ENCODE measurements at regions not wholly inside any gene's neighbourhood (a gene's known extent, or its start where the extent isn't known, plus 50 kb on each side); places are given as distances from the start of the nearest gene placed in this dataset.

DNA sequence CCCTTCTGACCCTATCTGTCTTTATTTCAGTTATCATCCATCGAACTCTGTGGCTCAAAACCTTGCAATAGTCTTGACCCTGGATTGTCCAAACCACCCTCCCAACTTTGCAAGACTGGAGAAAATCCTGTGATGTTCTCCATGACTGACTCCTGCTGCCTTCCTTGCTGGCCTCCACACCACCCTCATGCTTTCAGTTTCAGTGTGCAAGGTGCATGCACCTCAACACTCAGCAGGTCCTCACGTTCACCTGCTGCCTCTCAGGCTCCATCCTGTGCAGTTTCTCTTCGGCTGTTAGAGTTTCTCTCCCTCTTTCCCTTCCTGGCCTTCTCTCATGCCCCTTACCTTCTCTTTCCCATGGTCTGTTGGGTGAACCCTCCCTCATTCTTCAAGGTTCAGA lies 59.4 kb upstream of the ASIC2 start:
- no peak for DNase-seq (ENCODE audit: low read depth, low spot score)

DNA sequence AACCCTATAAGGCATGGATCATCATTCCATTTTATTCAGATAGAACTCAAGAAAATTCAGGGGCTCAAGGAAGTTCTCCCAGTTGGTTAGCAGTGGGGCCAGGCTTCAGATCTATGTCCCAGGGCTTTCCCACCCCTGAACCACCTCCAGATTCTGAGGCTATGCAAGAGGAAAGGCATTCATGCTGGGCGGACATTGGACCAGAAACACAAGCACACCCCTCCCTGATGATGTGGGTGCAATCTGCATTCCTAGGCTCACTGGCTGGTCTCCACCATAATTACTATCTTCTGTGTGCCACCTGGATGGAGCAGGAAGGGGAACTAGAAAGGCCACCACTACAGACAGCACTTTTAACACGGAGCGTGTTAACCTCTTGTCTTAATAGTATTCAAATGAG lies 63.2 kb upstream of the ASIC2 start:
- no peak for DNase-seq (ENCODE audit: low read depth, low spot score)

DNA sequence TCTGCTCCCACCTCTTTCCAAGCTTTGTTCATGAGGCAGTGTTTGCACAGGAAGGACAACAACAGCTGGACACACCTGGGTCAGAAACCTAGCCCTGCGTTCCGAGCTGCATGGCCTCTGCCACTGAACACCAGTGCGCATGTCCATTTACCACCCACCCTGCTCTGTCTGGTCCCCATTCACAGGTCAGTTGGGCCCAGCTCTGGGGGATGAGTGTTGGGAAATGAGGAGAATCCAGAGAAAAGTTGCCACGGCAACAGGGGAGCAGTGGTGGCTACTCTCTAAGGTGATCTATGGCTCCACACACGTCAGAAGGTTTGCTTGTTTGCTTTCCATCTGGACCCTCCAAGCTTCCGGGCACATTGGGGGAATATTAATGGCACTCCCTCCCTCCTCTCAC lies 70.4 kb upstream of the ASIC2 start:
- no peak for DNase-seq (ENCODE audit: low read depth, low spot score)

DNA sequence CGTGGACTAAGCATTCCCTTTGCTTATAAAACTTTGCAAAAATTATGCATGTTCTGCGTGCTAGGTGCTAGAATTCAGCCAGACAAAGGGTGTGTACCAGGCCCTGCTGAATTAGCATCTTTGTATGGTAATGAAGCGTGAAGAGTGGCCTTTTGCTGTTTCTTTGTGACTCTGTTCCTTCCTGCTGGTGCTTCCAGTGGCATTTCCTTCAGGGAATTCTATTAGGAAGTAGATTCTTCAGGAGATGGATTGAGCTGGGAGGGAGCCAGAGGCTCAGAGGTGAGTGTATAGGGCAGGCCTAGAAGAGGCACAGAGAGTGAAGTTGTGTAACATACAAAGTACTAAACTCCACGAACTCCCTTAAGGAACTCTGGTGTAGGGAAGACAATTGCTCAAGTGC lies 73.9 kb upstream of the ASIC2 start:
- no peak for DNase-seq (ENCODE audit: low read depth, low spot score)

DNA sequence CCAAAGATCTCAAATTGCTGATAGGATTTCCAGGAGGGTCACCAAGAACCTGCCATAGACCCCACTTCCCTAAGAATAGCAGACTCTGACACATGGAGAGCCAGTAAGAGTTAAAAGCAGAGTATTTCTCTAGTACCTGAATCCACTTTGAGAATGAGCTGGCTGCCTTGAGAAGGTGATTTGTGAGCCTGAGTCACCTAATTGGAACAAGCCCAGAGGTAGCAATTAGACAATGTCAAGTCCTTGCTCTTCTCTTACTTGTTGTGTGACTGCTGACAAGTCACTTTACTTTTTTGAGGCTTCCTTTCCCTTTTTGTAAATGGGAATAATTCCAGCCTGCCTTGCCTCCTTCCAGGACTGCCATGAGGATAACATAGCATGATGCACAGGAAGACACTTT lies 76.1 kb upstream of the ASIC2 start:
- no peak for DNase-seq (ENCODE audit: low read depth, low spot score)

DNA sequence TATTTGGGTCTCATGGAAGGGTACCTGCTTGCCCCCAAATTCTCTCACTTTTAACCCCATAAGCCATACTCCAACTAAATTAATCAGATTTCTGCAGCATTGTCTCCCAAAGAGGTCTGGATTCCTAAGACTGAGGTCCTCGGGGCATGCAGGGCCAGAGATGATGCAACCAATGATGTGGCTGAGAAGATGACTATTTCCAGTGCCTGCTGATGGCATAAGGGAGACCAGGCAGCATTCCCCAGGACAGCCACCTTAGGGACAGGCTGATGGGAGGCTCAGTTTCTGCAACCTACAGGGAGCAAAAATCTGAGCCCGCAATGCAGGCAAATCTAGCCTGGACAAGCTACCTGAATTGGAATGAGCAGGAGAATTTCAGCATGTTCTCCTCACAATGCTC lies 76.8 kb upstream of the ASIC2 start:
- DNase-seq (ENCODE audit: low read depth, low spot score), result no peak

DNA sequence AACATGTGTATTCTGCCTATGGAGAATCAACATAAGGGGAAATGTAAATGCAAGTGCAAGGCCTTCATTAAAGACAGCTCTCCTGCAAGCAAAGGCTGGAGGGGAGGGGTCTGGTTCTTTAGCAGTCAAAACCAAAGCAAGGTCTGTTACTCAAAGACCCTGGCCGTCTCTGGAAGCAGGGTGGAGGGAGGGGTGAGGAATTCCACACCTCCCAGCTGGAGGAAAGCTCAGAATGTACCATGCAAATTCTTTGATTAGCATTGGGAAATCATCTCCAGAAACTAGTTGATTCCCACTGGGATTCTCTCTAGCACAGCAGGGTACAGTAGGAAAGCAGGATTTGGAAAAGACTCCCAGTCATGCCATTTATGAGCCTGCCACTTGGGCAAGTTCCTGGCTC lies 77.3 kb upstream of the ASIC2 start:
- DNase-seq (ENCODE audit: low read depth, low spot score), result no peak

DNA sequence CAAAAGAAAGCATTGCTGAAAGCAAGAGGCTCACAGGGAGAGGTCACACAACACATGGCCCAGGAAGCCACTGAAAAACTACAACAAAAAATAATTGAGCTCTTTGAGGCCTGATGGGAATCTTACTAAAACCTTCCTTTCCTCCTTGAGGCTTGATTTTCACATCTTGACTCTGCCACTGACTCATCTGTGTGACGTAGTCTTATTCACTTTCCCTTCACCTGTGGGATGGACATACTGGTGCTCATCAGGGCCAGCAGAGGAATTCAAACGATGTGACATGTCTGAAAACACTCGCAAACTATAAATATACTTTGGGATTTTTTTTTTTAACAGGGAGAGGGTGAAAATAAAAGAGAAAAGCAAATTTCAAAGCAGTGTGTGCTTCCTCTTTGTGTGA lies 78.3 kb upstream of the ASIC2 start:
- no peak for DNase-seq (ENCODE audit: low read depth, low spot score)

DNA sequence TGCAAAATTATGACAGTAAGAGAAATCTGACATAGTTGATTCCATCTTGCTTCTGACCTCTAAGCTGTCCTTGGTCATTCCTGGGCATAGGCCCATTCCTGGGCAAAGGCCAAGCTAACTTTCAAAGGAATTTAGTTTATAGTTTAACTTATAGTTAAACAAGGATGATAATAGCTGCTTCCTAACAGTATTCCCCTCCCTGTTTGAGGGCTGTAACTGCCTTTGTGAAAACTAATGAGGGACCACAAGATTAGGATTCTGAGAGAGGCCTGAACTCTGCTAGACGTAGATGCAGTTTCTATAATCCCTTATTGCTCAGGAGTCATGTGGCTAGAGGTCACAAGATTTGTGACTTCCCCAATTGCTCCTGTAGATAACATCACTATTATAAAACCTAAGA lies 80.2 kb upstream of the ASIC2 start:
- no peak for DNase-seq (ENCODE audit: low read depth, low spot score)

DNA sequence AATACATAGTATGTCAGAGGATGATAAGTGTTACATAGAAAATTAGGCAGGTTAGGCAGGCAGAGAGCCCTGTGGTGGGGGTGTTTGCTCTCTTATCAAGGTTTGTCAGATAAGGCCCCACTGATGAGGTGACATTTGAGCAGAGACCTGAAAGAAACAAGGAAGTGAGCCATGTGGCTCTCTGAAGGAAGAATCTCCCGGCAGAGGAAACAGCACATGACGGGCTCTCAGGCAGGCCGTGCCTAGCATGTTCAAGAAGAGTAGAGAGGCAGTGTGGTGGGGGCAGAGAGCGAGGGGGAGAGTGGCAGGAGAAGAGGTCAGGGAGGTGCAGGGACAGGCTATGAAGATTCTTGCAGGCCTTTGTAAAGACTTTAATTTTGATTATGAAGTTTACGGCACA lies 82.0 kb upstream of the ASIC2 start:
- DNase-seq (ENCODE audit: low read depth, low spot score), result no peak

DNA sequence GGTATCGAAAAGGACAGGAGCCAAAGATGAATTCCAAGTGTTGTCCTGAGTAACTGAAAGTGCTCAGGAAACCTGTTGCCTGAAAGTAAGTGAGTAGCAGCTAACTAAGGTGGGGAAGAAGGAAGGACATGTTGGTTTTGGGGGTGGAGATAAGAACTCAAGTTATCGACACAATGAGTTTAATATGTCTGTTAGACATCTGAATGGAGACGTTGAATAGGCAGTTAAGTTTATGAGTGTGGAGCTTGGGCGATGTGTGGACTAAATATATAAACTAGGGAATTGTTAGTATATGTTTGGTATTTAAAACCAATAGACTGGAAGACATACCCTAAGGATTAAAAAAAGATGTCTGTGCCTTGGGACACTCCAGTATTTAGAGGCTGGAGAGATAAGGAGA lies 82.7 kb upstream of the ASIC2 start:
- DNase-seq (ENCODE audit: low read depth, low spot score), result no peak

DNA sequence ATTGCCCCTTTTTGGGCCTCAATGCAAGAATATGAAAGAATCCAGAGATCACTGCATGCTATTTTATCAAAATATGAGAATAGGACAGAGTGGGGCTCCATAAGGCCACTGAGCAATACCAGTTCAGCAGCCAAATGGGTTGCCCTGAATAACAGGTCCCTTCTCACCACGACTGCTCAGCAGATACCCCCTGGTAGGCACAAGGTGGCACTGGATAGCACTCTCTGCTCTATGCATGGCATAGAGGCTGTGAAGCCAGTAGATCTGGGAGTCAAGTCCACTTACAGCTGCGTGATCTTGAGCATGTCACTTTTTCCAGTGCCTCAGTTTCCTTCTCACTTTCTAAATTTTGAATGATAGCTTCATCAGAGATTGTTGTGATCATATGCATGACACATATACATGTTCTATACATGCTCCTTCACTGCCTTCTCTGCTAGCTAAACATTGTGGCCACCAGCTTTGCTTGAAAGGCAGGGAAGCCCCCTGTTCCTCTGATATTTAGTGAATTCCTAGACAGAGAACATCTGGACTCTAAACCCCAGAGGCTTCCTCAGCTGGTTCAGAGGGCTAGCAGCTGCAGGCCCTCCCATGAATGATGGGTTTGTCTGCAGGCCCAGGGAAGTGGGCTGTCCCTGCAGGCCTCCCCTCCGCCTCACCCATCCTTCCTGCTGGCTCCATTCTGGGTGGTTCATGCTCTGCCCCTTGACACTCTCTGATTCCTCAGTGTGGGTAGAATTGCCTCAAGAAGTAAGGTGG lies 84.9 kb upstream of the ASIC2 start:
- no peak for DNase-seq (ENCODE audit: low read depth, low spot score)

DNA sequence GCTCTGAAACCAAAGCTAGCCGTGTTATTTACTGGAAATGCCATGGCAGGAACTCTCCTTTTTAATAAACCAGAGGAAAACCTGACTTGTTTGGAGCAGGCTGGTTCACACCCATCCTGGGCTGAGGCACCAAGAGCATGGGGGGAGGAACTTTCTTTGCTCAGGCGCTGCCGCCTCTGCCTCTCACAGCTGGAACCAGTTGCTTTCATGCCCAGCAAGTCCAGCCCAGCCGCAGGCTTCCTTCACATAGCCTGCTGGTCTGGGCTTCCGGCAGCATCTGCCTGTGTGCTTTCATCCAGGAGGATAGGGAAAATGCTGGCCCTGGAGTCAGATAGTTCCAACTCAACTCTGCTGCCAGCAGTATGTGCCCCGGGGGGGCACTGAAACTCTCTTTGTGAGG lies 88.1 kb upstream of the ASIC2 start:
- DNase-seq (ENCODE audit: low read depth, low spot score), result no peak

DNA sequence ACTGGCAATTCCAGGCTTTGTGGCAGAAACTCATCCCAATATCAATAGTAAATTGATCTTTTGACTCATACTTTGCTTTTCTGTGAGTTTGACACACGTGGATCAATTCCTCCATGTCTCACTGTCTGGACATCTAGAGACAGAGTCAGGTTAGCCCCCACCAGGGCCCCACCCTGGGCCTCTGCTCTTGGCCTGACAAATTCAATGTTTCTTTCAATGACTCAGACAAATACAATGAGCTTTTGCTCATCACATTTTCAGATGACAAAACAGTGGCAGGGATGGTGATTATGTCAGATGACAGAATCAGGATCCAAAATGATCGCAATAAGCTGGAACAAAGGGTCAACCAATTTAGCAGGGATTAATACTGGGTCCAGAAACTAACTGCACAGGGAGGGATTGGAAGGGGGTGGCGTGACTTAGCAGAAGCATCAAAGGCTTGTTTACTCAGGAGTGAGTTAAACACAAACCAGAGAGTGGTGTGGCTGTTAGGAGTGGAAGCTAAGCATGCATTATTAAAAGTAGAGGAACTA lies 90.5 kb upstream of the ASIC2 start:
- no peak for DNase-seq (ENCODE audit: low read depth, low spot score)

DNA sequence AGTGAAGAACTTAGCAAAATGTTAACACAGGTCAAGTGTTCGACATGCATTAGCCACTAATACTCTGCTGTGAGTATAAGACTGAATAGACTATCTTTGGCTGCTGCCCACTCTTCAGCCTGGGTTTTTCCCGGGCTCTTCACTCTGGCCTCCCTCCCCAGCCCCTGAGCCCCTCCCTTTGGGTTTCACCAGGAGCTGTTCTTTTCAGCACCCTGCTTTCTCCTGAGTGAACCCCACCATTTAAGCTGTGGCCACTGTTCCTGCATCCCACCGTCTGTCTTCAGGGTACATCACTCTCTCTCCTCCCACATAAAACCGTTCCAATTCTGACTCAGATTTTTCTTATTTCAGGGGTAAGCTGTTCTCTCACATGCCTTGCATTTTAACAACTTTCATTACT lies 92.0 kb upstream of the ASIC2 start:
- DNase-seq (ENCODE audit: low read depth, low spot score), result no peak

DNA sequence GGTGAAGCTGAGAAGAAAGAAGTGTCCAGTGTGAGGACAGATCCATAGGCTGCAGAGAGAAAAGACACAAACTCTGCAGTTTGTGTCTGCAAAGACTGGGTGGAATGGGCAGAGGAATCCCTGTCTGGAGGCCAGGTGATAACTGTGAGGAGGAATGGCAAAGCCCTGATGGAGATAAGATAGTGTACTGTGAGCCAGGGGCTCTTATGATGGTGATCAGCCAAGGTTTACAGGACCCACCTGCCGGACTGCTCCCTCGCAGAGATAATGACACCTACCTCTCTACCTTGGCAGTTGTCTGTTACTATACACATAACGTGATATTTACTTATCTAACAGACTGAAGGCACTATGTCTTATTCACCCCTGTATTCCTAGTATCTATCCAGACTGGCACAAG lies 92.6 kb upstream of the ASIC2 start:
- no peak for DNase-seq (ENCODE audit: low read depth, low spot score)

DNA sequence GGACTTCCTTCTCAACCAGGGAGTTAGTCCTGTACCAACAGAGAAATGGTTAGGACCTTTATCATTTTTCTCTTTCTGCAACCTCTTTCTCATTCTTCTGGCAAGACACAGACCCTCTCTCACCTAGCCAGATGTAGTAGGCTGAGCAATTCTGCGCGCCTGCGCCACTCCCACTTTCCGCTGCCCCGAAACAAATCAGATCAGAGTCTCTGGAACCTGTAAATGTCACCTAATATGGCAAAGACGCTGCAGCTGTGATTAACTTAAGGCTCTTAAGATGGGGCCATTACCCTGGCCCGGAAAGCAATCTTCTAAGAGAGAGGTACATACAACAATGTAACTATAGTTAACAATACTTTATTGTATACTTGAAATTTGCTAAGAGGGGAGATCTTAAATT lies 94.3 kb upstream of the ASIC2 start:
- no peak for DNase-seq (ENCODE audit: low read depth, low spot score)

DNA sequence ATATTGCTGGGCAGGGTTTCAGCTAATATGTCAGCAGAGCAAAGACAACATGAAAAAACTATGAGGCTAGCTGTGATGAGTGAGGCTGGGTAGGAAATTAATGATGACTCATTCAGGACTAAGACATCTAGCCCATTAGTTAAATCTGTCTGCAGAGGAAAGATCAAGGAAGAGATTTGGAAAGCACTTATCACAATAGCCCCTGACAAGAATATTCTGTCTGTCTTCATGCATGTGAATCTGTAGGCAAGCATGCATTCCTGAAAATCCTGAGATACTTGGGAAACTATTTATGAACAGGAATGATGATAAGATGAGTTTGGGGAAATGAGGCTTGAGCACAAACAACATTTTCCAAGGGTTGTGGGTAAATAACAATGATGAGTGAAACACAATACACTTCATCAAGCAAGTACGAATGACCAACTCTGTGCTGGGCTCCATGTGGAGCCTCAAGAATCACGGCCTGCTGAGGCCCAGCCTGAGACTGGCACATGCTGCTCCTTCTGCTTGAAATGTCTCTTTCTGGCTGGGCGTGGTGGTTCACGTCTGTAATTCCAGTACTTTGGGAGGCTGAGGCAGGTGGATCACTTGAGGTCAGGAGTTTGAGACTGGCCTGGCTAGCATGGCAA lies 96.5 kb upstream of the ASIC2 start:
- DNase-seq (ENCODE audit: low read depth, low spot score), result no peak

DNA sequence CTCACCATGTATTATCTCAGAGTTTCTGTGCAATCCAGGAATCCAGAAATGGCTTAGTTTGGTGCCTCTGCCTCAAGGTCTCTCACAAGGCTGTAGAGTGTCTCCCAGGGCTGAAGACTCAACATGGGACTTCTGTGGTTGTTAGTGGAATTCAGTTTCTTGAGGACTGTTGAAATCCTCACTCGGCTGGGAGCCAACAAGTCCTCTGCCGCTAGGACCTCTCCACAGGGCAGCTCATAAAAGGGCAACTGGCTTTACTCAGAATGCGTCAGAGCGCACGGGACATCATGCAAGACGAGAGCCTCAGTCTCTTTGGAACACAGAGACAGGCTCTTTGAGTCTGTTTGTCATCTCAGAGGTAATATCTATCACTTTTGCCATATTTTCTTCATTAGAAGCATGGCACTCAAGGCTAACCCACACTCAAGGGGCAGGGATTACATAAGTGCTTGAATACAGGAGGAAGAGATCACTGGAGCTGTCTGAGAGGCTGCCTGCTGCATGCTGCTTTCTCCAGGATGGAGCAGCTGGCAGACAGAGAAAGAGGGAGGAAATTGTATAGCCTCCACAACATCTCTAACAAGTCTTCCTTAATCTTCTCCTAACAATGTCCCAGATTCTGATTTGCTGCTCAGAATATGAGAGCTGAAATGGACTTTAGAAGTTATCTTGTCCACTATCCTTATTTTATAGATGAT lies 97.5 kb upstream of the ASIC2 start:
- no peak for DNase-seq (ENCODE audit: low read depth, low spot score)

DNA sequence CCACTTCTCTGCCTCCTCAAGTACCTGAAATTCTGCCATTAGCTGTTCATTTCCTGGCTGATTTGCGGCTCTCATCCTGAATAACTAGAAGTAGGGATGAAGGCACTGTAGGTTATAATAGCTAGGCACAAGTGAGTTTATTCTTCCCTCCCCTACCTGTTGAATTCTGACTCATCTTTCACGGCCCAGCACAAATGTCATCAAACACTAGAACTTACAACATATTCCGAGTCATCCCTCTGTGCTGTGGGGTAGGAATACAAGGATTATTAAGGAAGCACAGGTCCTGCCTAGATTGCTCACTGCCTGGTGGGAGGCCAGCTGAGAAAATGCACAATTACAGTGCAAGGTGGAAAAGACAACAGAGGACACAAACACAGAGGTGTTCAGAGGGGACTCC lies 103.7 kb upstream of the ASIC2 start:
- no peak for DNase-seq (ENCODE audit: low read depth, low spot score)

DNA sequence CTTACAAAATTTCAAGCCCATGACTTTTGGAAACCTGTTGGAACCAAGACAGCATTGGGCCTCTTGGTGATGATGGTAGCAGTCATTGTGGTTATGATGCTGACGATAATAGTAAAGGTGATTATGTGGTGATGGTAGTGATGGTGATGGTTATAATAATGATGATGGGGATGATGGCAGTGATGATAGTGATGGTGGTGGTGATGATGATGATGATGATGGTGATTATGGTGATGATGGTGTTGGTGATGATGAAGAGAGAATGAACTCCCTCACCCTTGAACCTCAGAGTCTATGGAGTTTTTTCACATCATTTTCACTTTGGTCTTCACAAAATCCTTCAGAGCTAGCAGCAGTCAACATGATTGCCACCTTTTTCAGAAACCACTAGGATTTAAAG lies 105.3 kb upstream of the ASIC2 start:
- DNase-seq (ENCODE audit: low read depth, low spot score), result no peak

DNA sequence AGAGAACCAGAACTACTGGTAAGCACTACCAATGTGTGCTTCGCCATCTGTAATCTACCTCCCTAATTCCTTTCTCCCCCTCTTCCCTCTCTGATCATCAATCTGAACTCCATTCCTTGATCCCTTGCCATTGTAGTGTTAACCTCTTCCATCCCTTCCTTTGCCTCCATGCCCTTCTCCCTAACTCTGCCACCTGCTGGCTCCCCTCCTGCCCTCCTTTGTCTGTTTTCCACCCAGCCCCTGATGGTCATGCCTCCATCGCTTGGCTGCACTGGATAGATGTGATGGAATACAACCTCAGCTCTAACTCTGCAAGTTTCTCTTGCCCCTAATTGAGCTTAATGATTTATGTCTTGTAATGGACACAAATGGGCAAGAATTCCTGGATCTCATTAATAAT lies 108.2 kb upstream of the ASIC2 start:
- no peak for DNase-seq (ENCODE audit: low read depth, low spot score)

DNA sequence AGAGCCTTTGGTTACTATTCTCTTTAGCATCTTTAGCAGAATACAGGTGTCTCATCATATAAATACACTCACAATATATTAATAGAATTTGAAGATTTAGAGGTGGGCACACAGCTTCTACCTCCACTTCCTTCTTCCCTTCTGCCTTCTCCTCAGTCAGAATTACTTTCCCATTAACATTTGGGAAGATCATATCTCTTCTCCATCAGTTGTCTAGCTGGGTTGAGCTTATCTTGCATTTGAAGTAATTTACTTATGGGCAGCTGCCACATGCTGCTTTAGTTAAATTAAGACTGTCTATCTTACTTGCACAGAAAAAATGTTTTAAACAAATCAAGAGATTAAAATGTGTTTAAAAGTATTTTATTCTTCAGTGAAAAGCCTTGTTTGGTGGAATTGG lies 110.1 kb upstream of the ASIC2 start:
- no peak for DNase-seq (ENCODE audit: low read depth, low spot score)
